HG03159 (cell line): ENCODE measurements at regions not wholly inside any gene's neighbourhood (a gene's known extent, or its start where the extent isn't known, plus 50 kb on each side); places are given as distances from the start of the nearest gene placed in this dataset.
"Not testable (repeated sequence)": the region's sequence is repeated elsewhere in the genome, so short reads cannot be mapped to it uniquely, and the experiment has no call there.

Experiments
- ATAC-seq: cut with Tn5 transposase; IDR thresholded peaks from one replicate; pipeline ENCODE4 v1.9.1; 2021; ENCODE audit warnings: mild to moderate bottlenecking, moderate library complexity; ENCODE audit not compliant: unreplicated experiment

DNA sequence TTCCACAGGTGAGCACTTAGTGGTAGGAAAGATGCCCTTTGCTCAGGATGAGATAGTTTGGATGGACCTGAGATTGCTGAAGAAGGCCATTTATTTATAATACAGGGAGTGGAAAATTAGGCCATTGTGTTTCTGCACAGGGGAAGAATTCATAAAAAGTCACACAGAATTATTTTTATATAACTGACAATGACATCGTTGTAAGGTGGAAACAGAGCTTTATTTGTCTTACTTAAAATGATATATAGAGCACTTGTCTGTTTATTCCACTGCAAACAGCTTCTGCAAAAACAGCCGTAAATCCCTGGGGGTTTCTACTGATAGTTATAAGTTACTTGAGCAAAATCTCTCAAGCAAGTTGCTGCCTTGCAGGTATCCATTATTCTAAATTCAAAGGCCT is 158.1 kb upstream of the ZNF521 start:
- ATAC-seq, result no peak

DNA sequence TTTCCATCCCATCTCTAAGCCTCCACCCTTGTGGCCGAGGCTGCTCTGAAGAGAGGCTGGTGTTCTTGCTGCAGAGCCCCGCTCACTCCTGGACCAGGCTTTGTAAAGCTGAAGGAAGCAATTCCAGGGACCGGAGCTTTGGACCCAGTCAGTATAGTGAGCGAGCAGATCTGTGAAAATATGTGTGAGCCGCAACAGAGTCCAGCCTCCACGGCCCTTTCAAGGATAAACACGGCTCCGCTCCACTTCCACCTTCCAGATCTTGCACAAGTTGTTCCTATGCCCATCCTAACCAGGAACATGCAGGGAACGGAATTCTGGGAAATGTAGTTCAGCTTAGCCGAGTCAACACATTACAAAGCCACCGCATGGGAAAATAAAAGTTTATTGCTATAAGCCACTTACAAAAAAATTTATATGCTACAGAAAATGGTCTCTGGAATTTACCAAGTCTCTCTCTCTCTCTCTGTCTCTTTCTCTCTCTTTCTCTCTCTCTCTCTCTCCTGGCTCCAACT is 151.7 kb upstream of the ZNF521 start:
- no peak for ATAC-seq

- no peak for ATAC-seq
These were observed 145.3 kb upstream of the ZNF521 start for GRCh38 chr18:25497151-25497794.

GRCh38 chr18:25496544-25496943 is 144.6 kb upstream of the ZNF521 start:
- ATAC-seq, result no peak

GRCh38 chr18:25495606-25496005 is 143.6 kb upstream of the ZNF521 start:
- no peak for ATAC-seq

- ATAC-seq, result no peak
These were observed 142.9 kb upstream of the ZNF521 start for GRCh38 chr18:25494888-25495287.

- no peak for ATAC-seq
These were observed 141.4 kb upstream of the ZNF521 start for GRCh38 chr18:25493401-25493800.

DNA sequence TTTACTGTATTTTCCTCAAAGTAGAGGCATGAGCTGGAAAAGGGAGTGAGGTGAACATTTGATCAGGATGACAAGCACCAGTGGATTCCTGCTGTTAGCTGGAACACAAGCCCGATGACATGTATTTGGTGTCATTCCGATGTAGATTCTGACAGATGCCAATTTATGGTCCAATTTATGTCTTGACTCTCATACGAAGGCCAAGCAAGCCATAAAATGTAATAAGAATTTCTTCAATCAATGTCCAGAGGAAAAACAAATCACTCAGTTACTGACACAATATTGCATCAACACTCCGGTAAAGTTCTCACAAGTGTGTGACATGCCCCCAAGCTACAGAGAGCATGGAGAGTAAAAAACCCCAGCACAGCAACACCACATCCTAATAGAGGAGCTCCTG is 138.3 kb upstream of the ZNF521 start:
- ATAC-seq, result no peak

DNA sequence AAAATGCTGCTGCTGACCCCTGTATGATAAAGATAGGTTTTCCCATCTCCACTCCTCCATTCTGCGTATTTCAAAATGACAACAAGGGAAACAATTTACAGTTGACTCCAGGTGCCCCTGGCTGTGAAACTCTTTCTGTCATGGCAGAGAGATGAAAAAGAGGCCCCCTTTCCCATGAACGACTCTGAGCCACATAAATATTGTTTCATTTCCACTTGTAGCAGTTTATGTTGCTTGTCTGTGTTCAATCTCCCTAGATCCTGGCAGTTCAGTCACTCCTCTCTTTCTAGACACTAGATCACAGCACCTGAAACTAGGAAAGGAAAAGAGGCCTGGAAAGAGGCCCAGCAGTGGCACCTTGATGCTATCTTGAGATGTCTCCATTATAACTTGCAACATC is 121.0 kb upstream of the ZNF521 start:
- no peak for ATAC-seq

GRCh38 chr18:25470756-25471524 is 119.0 kb upstream of the ZNF521 start:
- ATAC-seq, result not testable (repeated sequence)

DNA sequence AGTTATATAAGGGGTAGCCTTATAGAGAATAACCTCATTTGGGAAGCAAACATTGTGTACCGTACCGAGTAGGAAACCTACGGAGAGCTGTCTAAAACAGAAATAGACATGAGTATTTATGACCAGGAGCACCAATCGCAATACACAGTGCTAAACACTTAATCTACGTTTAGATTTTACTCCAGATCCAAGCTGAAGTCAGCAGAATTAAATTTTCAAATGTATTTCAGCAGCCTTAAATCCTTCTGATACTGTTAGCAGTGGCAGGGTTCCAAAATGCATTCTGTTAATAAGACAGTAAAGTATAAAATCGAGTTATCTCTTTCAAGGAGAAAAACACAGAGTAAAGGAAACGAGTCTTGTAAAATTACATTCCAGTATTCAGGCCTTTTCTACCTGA is 118.1 kb upstream of the ZNF521 start:
- ATAC-seq, result no peak

- no peak for ATAC-seq
These were observed 117.5 kb upstream of the ZNF521 start for GRCh38 chr18:25469489-25469888.

DNA sequence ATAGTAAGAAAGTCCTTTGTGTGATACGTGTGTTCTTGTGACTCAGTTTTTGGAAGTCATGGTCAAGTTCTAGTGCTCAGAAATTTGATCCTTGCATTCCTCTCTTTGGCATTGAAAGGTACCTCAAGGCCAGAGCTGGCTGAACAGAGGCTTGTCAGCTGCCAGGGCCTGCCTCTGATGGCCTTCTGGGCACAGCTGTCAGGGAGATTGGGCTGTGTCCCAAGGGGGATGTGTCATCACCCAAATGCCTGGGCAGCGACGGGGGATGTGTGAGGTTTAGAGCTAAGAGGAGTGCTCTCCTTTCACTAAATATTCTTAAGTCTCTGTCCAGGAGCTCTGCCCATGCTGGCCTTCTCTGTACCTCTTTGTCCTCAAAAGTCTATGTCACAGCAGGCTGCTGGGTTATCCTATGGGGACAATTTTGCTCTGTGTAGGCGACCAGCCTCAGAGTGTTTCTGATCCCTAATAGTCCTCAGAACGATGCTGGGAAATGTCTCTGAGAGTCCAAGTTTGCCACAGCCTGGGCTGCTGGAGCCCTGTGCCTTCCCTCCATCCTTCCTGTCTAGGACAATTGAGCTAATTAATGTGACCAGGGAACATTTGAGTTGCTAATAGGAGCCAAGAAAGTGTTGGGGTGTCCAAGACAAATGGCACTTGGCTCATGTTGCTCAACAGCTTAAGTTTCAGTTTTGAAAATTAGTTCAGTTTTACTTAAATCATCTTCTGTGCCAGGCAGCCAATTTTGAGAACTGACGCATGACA is 115.4 kb upstream of the ZNF521 start:
- ATAC-seq, result no peak

GRCh38 chr18:25465152-25465732 is 113.3 kb upstream of the ZNF521 start:
- ATAC-seq, result no peak

DNA sequence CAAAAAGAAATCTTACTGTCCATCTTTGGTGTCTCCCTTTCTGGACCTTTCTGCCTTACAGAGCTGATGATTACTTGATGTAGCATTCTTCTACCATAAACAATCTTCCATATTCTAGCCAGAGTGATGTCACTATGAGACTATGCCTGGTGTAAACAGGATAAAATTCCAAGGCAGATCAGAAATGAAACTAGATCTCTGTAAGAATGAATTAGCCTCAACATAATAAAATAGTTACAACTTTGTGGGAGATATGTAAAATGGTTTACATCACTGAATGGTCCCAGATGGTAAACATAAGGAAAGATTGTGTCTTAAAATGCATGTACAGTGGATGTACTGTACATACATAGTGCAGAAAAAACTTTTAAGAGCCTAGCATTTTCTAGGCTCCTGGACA is 112.3 kb upstream of the ZNF521 start:
- no peak for ATAC-seq

DNA sequence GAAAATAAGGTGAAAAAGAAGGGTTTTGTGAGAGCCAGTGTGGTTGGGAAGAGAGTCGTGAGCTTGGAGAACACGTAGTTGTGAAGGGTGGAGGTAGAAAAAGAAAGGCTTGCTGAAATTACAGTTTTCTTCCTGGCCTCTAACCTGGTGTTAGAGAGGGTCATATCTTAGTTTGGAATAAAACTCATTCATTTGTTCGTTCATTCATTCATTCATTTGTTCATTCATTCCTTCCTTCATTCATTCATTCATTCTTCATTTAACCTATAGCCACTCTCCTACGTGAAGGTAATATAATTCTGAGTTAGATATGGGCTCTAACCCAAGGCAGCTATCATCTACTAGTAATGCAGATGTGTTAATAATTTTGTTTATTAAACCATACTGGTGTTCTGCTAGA is 111.8 kb upstream of the ZNF521 start:
- ATAC-seq, result no peak

GRCh38 chr18:25459814-25460213 is 107.8 kb upstream of the ZNF521 start:
- ATAC-seq, result no peak

DNA sequence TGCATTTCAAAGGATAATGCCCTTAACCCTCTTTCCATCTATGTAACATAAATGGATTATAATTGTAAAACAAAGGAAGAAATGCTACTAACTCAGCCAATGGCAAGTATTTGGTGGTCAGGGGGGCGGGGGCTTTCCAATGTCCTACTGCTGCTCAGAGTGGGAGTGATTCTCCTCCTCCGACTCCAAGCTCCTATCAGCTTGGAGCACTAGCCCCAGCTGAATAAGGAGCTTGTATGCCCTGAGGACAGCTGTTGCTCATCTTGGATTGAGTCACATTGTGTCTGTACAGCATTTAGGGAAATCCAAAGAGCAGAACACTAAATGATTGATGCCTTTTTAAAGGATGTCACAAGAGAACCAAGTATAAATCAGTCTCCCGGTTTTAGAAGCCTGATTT is 105.6 kb upstream of the ZNF521 start:
- no peak for ATAC-seq

DNA sequence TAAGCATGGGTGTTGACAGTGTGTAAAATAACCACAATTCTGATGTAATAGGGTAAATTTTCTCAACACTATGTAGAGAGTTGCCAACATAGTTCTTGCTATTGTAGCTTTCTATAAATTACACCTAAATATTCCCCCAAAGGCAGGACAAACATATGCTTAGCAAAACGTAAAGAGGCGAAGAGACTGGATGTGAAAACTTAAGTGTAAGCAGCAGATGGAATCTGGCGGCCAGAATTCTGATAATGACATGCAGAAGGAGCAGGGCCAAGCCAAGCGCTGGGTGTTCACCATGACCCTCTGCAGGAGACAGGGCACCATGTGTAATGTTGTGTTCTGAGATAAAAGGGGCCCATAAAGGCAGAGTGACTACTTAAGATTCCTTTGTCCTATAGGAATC is 105.2 kb upstream of the ZNF521 start:
- no peak for ATAC-seq

GRCh38 chr18:25456334-25457010 is 104.5 kb upstream of the ZNF521 start:
- no peak for ATAC-seq

- ATAC-seq, result no peak
These were observed 103.7 kb upstream of the ZNF521 start for GRCh38 chr18:25455646-25456045.
